Mesendoderm (in vitro differentiated cells): ENCODE measurements at regions not wholly inside any gene's neighbourhood (a gene's known extent, or its start where the extent isn't known, plus 50 kb on each side); places are given as distances from the start of the nearest gene placed in this dataset.

Experiments used
- DNase-seq: peaks from one replicate; pipeline ENCODE4 v3.0.0; 2013
- H2AK5ac ChIP-seq: 2 replicates; pipeline ENCODE4 v1.6.1; 2013; ENCODE audit warnings: low read length, inconsistent platforms
- H2BK120ac ChIP-seq: 2 replicates; pipeline ENCODE4 v1.6.1; 2013; ENCODE audit warnings: low read depth, mild to moderate bottlenecking, low read length, moderate library complexity, mixed read lengths
- H2BK15ac ChIP-seq: replicated peaks from 2 replicates; pipeline ENCODE4 v1.6.1; 2013; ENCODE audit warnings: low read depth, mild to moderate bottlenecking, moderate library complexity
- H2BK5ac ChIP-seq: 2 replicates; pipeline ENCODE4 v1.6.1; 2013; ENCODE audit warnings: low read length, inconsistent platforms
- H3K18ac ChIP-seq: 2 replicates; pipeline ENCODE4 v1.6.1; 2013; ENCODE audit warnings: mild to moderate bottlenecking, low read length, mixed read lengths
- H3K23ac ChIP-seq: one replicate; pipeline ENCODE4 v1.6.1; 2013; ENCODE audit warnings: low read length
- H3K27ac ChIP-seq: 2 replicates; pipeline ENCODE4 v1.5.1; 2013; ENCODE audit warnings: low read depth, mild to moderate bottlenecking, inconsistent platforms, low read length, moderate library complexity
- H3K27me3 ChIP-seq: 2 replicates; pipeline ENCODE4 v1.6.1; 2013; ENCODE audit warnings: low read length, control low read depth, mild to moderate bottlenecking, inconsistent platforms; ENCODE audit not compliant: insufficient read depth, poor library complexity
- H3K36me3 ChIP-seq: 2 replicates; pipeline ENCODE4 v1.6.1; 2013; ENCODE audit warnings: low read length, inconsistent platforms; ENCODE audit not compliant: control insufficient read depth, insufficient read depth
- H3K4ac ChIP-seq: one replicate; pipeline ENCODE4 v1.6.1; 2013; ENCODE audit warnings: low read depth, mild to moderate bottlenecking, low read length, moderate library complexity
- H3K4me1 ChIP-seq: 2 replicates; pipeline ENCODE4 v1.6.1; 2013; ENCODE audit warnings: low read depth, low read length, inconsistent platforms; ENCODE audit not compliant: control insufficient read depth
- H3K4me2 ChIP-seq: 2 replicates; pipeline ENCODE4 v1.6.1; 2013; ENCODE audit warnings: low read length
- H3K4me3 ChIP-seq: 2 replicates; pipeline ENCODE4 v1.5.1; 2013; ENCODE audit warnings: mild to moderate bottlenecking, low read length
- H3K56ac ChIP-seq: one replicate; pipeline ENCODE4 v1.6.1; 2013; ENCODE audit warnings: low read length
- H3K79me1 ChIP-seq: 2 replicates; pipeline ENCODE4 v1.6.1; 2013; ENCODE audit warnings: low read length, inconsistent platforms
- H3K79me2 ChIP-seq: 2 replicates; pipeline ENCODE4 v1.6.1; 2013; ENCODE audit warnings: mild to moderate bottlenecking, low read length; ENCODE audit not compliant: control insufficient read depth, insufficient read depth
- H3K9ac ChIP-seq: 2 replicates; pipeline ENCODE4 v1.6.1; 2013; ENCODE audit warnings: low read length, inconsistent platforms
- H4K5ac ChIP-seq: one replicate; pipeline ENCODE4 v1.6.1; 2013; ENCODE audit warnings: low read length
- H4K8ac ChIP-seq: one replicate; pipeline ENCODE4 v1.6.1; 2013; ENCODE audit warnings: low read depth, mild to moderate bottlenecking, control low read depth, low read length, moderate library complexity
- WGBS: extraction: QIAGEN DNeasy Blood & Tissue Kit; methylation state at CpG from one replicate; pipeline ENCODE4 v1.1.7; 2013; ENCODE audit warnings: low lambda C conversion rate, missing lambda C conversion rate; ENCODE audit not compliant: insufficient coverage; ENCODE audit errors: extremely low coverage; 5-methylcytosine and 5-hydroxymethylcytosine counted together

- Histone ChIP-seq H3K36me3 (no peaks in the 10 kb centered on the region), H3K4me1 (no peaks in the 10 kb centered on the region), H2AK5ac (no peak overlapping the region), H3K56ac (no peak overlapping the region), H2BK5ac (no peak overlapping the region), H3K9ac (no peak overlapping the region), H3K23ac (no peak overlapping the region), H2BK120ac (no peak overlapping the region), H3K79me1 (no peaks in the 10 kb centered on the region), H2BK15ac (no peak overlapping the region), H3K4ac (no peak overlapping the region), H3K4me3 (no peak overlapping the region), H3K27me3 (no peaks in the 10 kb centered on the region), H4K5ac (no peak overlapping the region), H3K18ac (no peak overlapping the region), H4K8ac (no peak overlapping the region), H3K4me2 (no peak overlapping the region), H3K27ac (no peak overlapping the region), H3K79me2 (no peaks in the 10 kb centered on the region)
- no peak for DNase-seq
- no CpG with 5 or more reads among the region's 9 CpGs for WGBS
These were observed 273.3 kb downstream of the FZD1 start for GRCh38 chr7:91537260-91538152.

- H2AK5ac ChIP-seq: no peak overlapping the region
- WGBS: no CpG with 5 or more reads among the region's 1 CpG
- no peak overlapping the region for H3K4ac ChIP-seq
- H3K56ac ChIP-seq: no peak overlapping the region
- H3K9ac ChIP-seq: no peak overlapping the region
- H2BK5ac ChIP-seq: no peak overlapping the region
- H3K36me3 ChIP-seq: no peaks in the 10 kb centered on the region
- no peak overlapping the region for H3K4me3 ChIP-seq
- H3K4me2 ChIP-seq: no peak overlapping the region
- no peak for DNase-seq
- no peak overlapping the region for H2BK15ac ChIP-seq
- H3K79me2 ChIP-seq: no peaks in the 10 kb centered on the region
- H3K23ac ChIP-seq: no peak overlapping the region
- no peak overlapping the region for H4K5ac ChIP-seq
- no peak overlapping the region for H4K8ac ChIP-seq
- no peaks in the 10 kb centered on the region for H3K27me3 ChIP-seq
- H3K27ac ChIP-seq: no peak overlapping the region
- H2BK120ac ChIP-seq: no peak overlapping the region
- H3K79me1 ChIP-seq: no peaks in the 10 kb centered on the region
- H3K4me1 ChIP-seq: no peaks in the 10 kb centered on the region
- H3K18ac ChIP-seq: no peak overlapping the region
These were observed 277.4 kb downstream of the FZD1 start for GRCh38 chr7:91541641-91542040.

GRCh38 chr7:91543646-91544045 lies 279.4 kb downstream of the FZD1 start:
- Histone ChIP-seq H3K4ac (no peak overlapping the region), H2AK5ac (no peak overlapping the region), H3K27ac (no peak overlapping the region), H3K18ac (no peak overlapping the region), H3K79me1 (no peaks in the 10 kb centered on the region), H3K23ac (no peak overlapping the region), H2BK5ac (no peak overlapping the region), H3K9ac (no peak overlapping the region), H3K4me1 (no peaks in the 10 kb centered on the region), H3K4me3 (no peak overlapping the region), H4K5ac (no peak overlapping the region), H3K79me2 (no peaks in the 10 kb centered on the region), H3K36me3 (no peaks in the 10 kb centered on the region), H3K56ac (no peak overlapping the region), H3K27me3 (no peaks in the 10 kb centered on the region), H2BK15ac (no peak overlapping the region), H4K8ac (no peak overlapping the region), H3K4me2 (no peak overlapping the region), H2BK120ac (no peak overlapping the region)
- WGBS: no CpG with 5 or more reads among the region's 1 CpG
- no peak for DNase-seq

- no peak overlapping the region for H3K18ac ChIP-seq
- H3K23ac ChIP-seq: no peak overlapping the region
- no peaks in the 10 kb centered on the region for H3K27me3 ChIP-seq
- H3K4me2 ChIP-seq: no peak overlapping the region
- peaks cover 3% of the 10 kb centered on the region for H3K4me1 ChIP-seq
- H3K36me3 ChIP-seq: no peaks in the 10 kb centered on the region
- H2BK15ac ChIP-seq: no peak overlapping the region
- H3K4me3 ChIP-seq: no peak overlapping the region
- no peak overlapping the region for H4K8ac ChIP-seq
- no peak overlapping the region for H3K56ac ChIP-seq
- H2BK120ac ChIP-seq: no peak overlapping the region
- no peak overlapping the region for H2BK5ac ChIP-seq
- no peaks in the 10 kb centered on the region for H3K79me2 ChIP-seq
- no peak overlapping the region for H3K9ac ChIP-seq
- WGBS: no CpG with 5 or more reads among the region's 1 CpG
- H2AK5ac ChIP-seq: no peak overlapping the region
- H3K27ac ChIP-seq: no peak overlapping the region
- H3K4ac ChIP-seq: no peak overlapping the region
- H4K5ac ChIP-seq: no peak overlapping the region
- H3K79me1 ChIP-seq: no peaks in the 10 kb centered on the region
- no peak for DNase-seq
These were observed 285.6 kb downstream of the FZD1 start for GRCh38 chr7:91549878-91550277.

GRCh38 chr7:91550931-91551330 lies 286.7 kb downstream of the FZD1 start:
- Histone ChIP-seq H3K56ac (no peak overlapping the region), H3K36me3 (no peaks in the 10 kb centered on the region), H3K9ac (no peak overlapping the region), H3K27me3 (no peaks in the 10 kb centered on the region), H3K79me2 (no peaks in the 10 kb centered on the region), H2BK15ac (no peak overlapping the region), H4K5ac (no peak overlapping the region), H3K4me1 (peaks cover 6% of the 10 kb centered on the region), H3K27ac (no peak overlapping the region), H2BK5ac (no peak overlapping the region), H3K4me3 (no peak overlapping the region), H3K4me2 (no peak overlapping the region), H2BK120ac (no peak overlapping the region), H3K23ac (no peak overlapping the region), H4K8ac (no peak overlapping the region), H2AK5ac (no peak overlapping the region), H3K4ac (no peak overlapping the region), H3K18ac (no peak overlapping the region), H3K79me1 (no peaks in the 10 kb centered on the region)
- WGBS: no CpG with 5 or more reads among the region's 1 CpG
- no peak for DNase-seq
